ENCODE measurements at regions not wholly inside any gene's neighbourhood (a gene's known extent, or its start where the extent isn't known, plus 50 kb on each side); places are given as distances from the start of the nearest gene placed in this dataset.

DNA sequence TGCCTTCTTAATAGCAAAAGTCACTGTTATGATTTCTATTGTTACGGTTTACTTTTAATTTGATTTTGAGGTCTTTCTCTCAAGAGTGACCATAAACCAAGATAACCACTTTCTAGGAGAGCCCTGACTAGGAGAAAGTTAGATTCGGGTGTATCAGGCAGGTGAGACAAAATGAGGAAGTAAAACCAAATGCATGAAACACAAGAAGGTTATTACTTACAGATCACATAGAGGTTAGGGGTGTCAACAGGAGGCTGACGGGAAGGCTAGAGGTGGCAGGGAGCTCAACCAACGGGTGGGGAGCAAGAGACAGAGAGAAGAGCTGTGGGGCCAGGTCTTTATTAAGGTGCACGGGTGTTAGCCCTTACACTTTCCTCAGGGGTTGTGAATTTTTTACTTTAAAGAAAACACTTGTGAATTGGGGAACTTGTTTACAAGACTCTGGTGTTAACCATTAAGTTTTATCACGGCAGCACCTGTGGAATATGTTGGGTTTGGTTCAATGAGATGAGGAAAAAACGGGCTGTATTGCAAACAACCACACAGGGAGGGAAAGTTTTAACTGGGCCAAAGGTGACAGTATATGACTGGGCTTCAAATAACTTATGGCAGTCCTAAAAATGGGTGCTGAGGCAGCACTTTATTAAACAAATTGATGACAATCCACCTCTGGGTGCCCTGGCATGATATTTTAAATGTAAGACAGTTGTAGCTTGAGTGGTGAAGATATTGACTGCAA is 154.9 kb downstream of the SDHAF3 start:
- no peaks in the 10 kb centered on the region for H3K27me3 ChIP-seq
- DNase-seq: no peak
- no peaks in the 10 kb centered on the region for H3K4me1 ChIP-seq
- H3K4me3 ChIP-seq: no peak overlapping the region
- TF ChIP-seq EP300 (IDR thresholded peaks at IDR 0.05) (no peak), POLR2AphosphoS5 (IDR thresholded peaks at IDR 0.05) (no peak), CTCF (IDR thresholded peaks at IDR 0.05) (no peak), POLR2A (IDR thresholded peaks at IDR 0.05) (no peak)
- no peaks in the 10 kb centered on the region for H3K36me3 ChIP-seq
- no peaks in the 10 kb centered on the region for H3K9me3 ChIP-seq
- intact Hi-C loops (cut with DNase I): no loop called here
- no peak overlapping the region for H3K27ac ChIP-seq
- WGBS, 2 donors: 12 to 53% methylated on average over 7 of the region's 7 CpGs

GRCh38 chr7:97275475-97275874 is 158.0 kb downstream of the SDHAF3 start:
- Histone ChIP-seq H3K4me3 (no peak overlapping the region), H3K4me1 (no peaks in the 10 kb centered on the region), H3K27me3 (no peaks in the 10 kb centered on the region), H3K36me3 (no peaks in the 10 kb centered on the region), H3K27ac (no peak overlapping the region), H3K9me3 (no peaks in the 10 kb centered on the region)
- intact Hi-C loops (cut with DNase I): no loop called here
- TF ChIP-seq POLR2A (IDR thresholded peaks at IDR 0.05) (no peak), CTCF (IDR thresholded peaks at IDR 0.05) (no peak), POLR2AphosphoS5 (IDR thresholded peaks at IDR 0.05) (no peak), EP300 (IDR thresholded peaks at IDR 0.05) (no peak)
- DNase-seq: no peak
- WGBS, 2 donors: 18 to 60% methylated on average over 2 of the region's 2 CpGs

DNA sequence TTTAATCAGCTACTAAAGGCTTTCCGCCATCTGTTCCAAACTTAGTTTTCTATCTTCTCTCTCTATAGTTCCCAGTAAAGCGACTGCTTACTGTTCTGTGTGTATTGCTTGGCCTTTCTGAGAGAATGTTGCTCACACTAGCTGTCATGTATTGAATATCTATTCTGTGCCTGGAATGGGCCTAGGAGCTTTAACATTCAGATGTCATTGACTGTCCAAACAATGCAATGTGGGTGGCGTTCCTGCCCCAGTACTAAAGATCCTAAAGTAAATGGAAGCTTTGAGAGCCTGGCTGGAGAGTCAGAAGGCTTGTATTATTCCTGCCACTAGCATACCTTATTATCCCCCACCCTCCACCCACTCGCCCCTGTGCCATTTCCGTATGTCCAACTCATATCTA is 163.5 kb downstream of the SDHAF3 start:
- Histone ChIP-seq H3K4me3 (no peak overlapping the region), H3K27ac (no peak overlapping the region), H3K4me1 (no peaks in the 10 kb centered on the region), H3K36me3 (no peaks in the 10 kb centered on the region), H3K9me3 (no peaks in the 10 kb centered on the region), H3K27me3 (no peaks in the 10 kb centered on the region)
- DNase-seq: no peak
- WGBS, 2 donors: 84 to 86% methylated on average over 5 of the region's 5 CpGs
- TF ChIP-seq POLR2A (IDR thresholded peaks at IDR 0.05) (no peak), POLR2AphosphoS5 (IDR thresholded peaks at IDR 0.05) (no peak), EP300 (IDR thresholded peaks at IDR 0.05) (no peak)
- intact Hi-C loops (cut with DNase I): no loop called here

DNA sequence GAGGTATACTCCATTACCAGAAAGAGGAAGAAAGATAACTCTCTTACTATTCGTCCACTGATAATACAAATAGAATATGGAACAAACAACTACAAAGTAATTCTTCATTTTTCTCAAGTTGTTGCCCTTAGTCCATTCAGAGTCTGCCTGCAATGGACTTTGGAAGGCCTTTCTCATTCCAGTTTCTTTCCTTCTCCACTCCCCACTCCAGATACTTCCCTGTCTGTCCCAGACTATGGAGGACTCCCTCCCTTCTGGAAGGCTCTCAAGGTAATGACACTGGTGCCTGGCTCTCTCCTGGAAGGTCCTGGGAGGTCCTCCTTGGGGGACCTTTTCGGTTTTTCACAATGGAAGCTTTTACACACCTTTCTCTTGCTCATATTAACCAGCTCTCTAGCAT is 167.8 kb downstream of the SDHAF3 start:
- WGBS, 2 donors: 46 to 55% methylated on average over 2 of the region's 2 CpGs
- Histone ChIP-seq H3K36me3 (no peaks in the 10 kb centered on the region), H3K9me3 (no peaks in the 10 kb centered on the region), H3K4me1 (no peaks in the 10 kb centered on the region), H3K27ac (no peak overlapping the region), H3K27me3 (no peaks in the 10 kb centered on the region), H3K4me3 (no peak overlapping the region)
- no peak for DNase-seq
- intact Hi-C loops (cut with DNase I): no loop called here
- TF ChIP-seq CTCF (IDR thresholded peaks at IDR 0.05) (no peak), POLR2AphosphoS5 (IDR thresholded peaks at IDR 0.05) (no peak), POLR2A (IDR thresholded peaks at IDR 0.05) (no peak), EP300 (IDR thresholded peaks at IDR 0.05) (no peak)

GRCh38 chr7:97293031-97293430 is 175.5 kb downstream of the SDHAF3 start:
- H3K27ac ChIP-seq: no peak overlapping the region
- no peaks in the 10 kb centered on the region for H3K36me3 ChIP-seq
- no peak overlapping the region for H3K4me3 ChIP-seq
- 83 to 89% methylated on average over 3 of the region's 3 CpGs for WGBS, 2 donors
- intact Hi-C loops (cut with DNase I): no loop called here
- H3K9me3 ChIP-seq: no peaks in the 10 kb centered on the region
- H3K4me1 ChIP-seq: no peaks in the 10 kb centered on the region
- DNase-seq: no peak
- H3K27me3 ChIP-seq: no peaks in the 10 kb centered on the region
- TF ChIP-seq POLR2A (IDR thresholded peaks at IDR 0.05): no peak

DNA sequence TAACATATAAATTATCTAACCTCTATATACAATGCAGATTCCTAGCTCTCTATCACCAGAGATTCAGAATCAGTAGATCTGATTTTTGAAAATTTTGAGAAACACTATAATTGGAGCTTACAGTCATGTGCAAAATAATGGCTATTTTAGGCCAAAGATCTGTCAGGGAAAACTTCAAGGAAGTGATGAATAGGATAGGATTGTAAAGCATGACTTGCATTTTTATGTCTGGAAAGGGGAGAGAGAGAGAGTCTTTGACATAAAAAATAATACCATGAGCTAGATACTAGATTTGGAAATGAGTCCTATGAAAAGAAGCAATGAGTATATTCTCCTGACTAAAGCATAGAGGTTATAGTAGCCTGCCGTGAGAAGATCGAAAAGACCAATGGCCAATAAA is 181.1 kb downstream of the SDHAF3 start:
- Histone ChIP-seq H3K27me3 (no peaks in the 10 kb centered on the region), H3K4me1 (no peaks in the 10 kb centered on the region), H3K4me3 (no peak overlapping the region), H3K36me3 (no peaks in the 10 kb centered on the region), H3K9me3 (no peaks in the 10 kb centered on the region), H3K27ac (no peak overlapping the region)
- DNase-seq: no peak
- 68 to 89% methylated on average over 2 of the region's 2 CpGs for WGBS, 2 donors
- intact Hi-C loops (cut with DNase I): no loop called here
- TF ChIP-seq POLR2AphosphoS5 (IDR thresholded peaks at IDR 0.05): no peak
- TF ChIP-seq CTCF (IDR thresholded peaks at IDR 0.05): no peak
- TF ChIP-seq POLR2A (IDR thresholded peaks at IDR 0.05): no peak
- TF ChIP-seq EP300 (IDR thresholded peaks at IDR 0.05): no peak

Data from sigmoid colon (tissue), 6 donors.